ENCODE measurements at regions not wholly inside any gene's neighbourhood (a gene's known extent, or its start where the extent isn't known, plus 50 kb on each side); places are given as distances from the start of the nearest gene placed in this dataset.

DNA sequence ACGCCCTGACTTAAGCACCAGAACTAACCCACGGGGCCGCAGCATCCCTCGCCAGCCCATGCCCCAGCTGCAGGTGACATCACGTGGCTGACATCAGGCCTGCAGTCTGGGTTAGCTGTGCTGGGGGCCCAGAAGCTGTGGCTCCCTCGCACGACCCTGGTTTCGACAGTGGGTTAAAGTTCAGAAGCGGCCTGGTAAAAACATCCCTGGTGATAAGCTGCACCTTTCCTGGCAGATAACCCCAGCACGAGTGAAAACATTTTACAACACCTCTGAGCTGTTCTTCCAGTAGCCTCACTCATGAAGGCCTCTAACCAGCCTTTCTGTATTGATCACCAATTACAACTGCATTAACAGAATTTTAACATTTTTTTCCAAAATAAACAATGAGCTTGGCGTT is 136.4 kb upstream of the RREB1 start:
- no peaks in the 10 kb centered on the region for H3K36me3 ChIP-seq (ENCODE audit: insufficient read depth)
- Mint-ChIP-seq H3K9me3 (no peaks in the 10 kb centered on the region), H3K27me3 (ENCODE audit: insufficient read depth, low read depth, poor library complexity) (peaks cover 4% of the 10 kb centered on the region), H3K27ac (no peak overlapping the region), H3K4me3 (no peak overlapping the region), H3K36me3 (ENCODE audit: low read depth) (no peaks in the 10 kb centered on the region), H3K4me1 (no peaks in the 10 kb centered on the region; the same call in 2 of the 3 replicates)
- H3F3A ChIP-seq (replicated peaks; ENCODE audit: low read depth): no peaks in the 10 kb centered on the region
- H3K27ac ChIP-seq (ENCODE audit: low read depth): no peak overlapping the region
- ATAC-seq (no peak), DNase-seq (ENCODE audit: low spot score) (no peak)
- H4K20me1 ChIP-seq (replicated peaks; ENCODE audit: insufficient read depth): no peaks in the 10 kb centered on the region
- no peak overlapping the region for H3K4me3 ChIP-seq
- no peaks in the 10 kb centered on the region for H3K79me2 ChIP-seq (replicated peaks; ENCODE audit: insufficient read depth)
- H2AFZ ChIP-seq: no peak overlapping the region
- H3K27me3 ChIP-seq (ENCODE audit: insufficient read depth): no peaks in the 10 kb centered on the region
- no peaks in the 10 kb centered on the region for H3K9me2 ChIP-seq (ENCODE audit: insufficient read depth)
- no peak overlapping the region for H3K4me2 ChIP-seq
- no peak for TF ChIP-seq JUNB (IDR thresholded peaks at IDR 0.05; ENCODE audit: unreplicated experiment)
- no peak for TF ChIP-seq CREB1 (CRISPR knock-in tag; IDR thresholded peaks at IDR 0.05; ENCODE audit: low read depth)
- no peak for TF ChIP-seq EZH2 (IDR thresholded peaks at IDR 0.05; ENCODE audit: low read depth, unreplicated experiment)
- TF ChIP-seq POLR2AphosphoS5 (IDR thresholded peaks at IDR 0.05; ENCODE audit: low read depth): no peak
- TF ChIP-seq, protein P1, sequence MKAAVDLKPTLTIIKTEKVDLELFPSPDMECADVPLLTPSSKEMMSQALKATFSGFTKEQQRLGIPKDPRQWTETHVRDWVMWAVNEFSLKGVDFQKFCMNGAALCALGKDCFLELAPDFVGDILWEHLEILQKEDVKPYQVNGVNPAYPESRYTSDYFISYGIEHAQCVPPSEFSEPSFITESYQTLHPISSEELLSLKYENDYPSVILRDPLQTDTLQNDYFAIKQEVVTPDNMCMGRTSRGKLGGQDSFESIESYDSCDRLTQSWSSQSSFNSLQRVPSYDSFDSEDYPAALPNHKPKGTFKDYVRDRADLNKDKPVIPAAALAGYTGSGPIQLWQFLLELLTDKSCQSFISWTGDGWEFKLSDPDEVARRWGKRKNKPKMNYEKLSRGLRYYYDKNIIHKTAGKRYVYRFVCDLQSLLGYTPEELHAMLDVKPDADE (IDR thresholded peaks at IDR 0.05): no peak
- TF ChIP-seq, protein P2, sequence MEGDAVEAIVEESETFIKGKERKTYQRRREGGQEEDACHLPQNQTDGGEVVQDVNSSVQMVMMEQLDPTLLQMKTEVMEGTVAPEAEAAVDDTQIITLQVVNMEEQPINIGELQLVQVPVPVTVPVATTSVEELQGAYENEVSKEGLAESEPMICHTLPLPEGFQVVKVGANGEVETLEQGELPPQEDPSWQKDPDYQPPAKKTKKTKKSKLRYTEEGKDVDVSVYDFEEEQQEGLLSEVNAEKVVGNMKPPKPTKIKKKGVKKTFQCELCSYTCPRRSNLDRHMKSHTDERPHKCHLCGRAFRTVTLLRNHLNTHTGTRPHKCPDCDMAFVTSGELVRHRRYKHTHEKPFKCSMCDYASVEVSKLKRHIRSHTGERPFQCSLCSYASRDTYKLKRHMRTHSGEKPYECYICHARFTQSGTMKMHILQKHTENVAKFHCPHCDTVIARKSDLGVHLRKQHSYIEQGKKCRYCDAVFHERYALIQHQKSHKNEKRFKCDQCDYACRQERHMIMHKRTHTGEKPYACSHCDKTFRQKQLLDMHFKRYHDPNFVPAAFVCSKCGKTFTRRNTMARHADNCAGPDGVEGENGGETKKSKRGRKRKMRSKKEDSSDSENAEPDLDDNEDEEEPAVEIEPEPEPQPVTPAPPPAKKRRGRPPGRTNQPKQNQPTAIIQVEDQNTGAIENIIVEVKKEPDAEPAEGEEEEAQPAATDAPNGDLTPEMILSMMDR (conservative IDR thresholded peaks at IDR 0.05; ENCODE audit: low read depth in 2 of 2): no peak
- TF ChIP-seq ZNF462 (CRISPR knock-in tag; IDR thresholded peaks at IDR 0.05): no peak
- TF ChIP-seq, protein P3, sequence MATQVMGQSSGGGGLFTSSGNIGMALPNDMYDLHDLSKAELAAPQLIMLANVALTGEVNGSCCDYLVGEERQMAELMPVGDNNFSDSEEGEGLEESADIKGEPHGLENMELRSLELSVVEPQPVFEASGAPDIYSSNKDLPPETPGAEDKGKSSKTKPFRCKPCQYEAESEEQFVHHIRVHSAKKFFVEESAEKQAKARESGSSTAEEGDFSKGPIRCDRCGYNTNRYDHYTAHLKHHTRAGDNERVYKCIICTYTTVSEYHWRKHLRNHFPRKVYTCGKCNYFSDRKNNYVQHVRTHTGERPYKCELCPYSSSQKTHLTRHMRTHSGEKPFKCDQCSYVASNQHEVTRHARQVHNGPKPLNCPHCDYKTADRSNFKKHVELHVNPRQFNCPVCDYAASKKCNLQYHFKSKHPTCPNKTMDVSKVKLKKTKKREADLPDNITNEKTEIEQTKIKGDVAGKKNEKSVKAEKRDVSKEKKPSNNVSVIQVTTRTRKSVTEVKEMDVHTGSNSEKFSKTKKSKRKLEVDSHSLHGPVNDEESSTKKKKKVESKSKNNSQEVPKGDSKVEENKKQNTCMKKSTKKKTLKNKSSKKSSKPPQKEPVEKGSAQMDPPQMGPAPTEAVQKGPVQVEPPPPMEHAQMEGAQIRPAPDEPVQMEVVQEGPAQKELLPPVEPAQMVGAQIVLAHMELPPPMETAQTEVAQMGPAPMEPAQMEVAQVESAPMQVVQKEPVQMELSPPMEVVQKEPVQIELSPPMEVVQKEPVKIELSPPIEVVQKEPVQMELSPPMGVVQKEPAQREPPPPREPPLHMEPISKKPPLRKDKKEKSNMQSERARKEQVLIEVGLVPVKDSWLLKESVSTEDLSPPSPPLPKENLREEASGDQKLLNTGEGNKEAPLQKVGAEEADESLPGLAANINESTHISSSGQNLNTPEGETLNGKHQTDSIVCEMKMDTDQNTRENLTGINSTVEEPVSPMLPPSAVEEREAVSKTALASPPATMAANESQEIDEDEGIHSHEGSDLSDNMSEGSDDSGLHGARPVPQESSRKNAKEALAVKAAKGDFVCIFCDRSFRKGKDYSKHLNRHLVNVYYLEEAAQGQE (IDR thresholded peaks at IDR 0.05; ENCODE audit: unreplicated experiment): no peak
- TF ChIP-seq NANOG (IDR thresholded peaks at IDR 0.05; ENCODE audit: borderline replicate concordance): no peak
- no peak for TF ChIP-seq STAT1 (IDR thresholded peaks at IDR 0.05; ENCODE audit: unreplicated experiment)
- TF ChIP-seq ZNF114 (CRISPR knock-in tag; IDR thresholded peaks at IDR 0.05): no peak
- no peak for TF ChIP-seq EZH2phosphoT487 (IDR thresholded peaks at IDR 0.05; ENCODE audit: unreplicated experiment)
- TF ChIP-seq ZNF331 (CRISPR knock-in tag; IDR thresholded peaks at IDR 0.05; ENCODE audit: low read depth): no peak
- no peaks in the 10 kb centered on the region for H3K4me1 ChIP-seq (ENCODE audit: insufficient read depth)
